Kidney (tissue), 13 donors: ENCODE measurements at regions not wholly inside any gene's neighbourhood (a gene's known extent, or its start where the extent isn't known, plus 50 kb on each side); places are given as distances from the start of the nearest gene placed in this dataset.
A peak's percentile ranks its signal among the peaks of the same experiment; 100 is the strongest.

ENCODE experiments used
- DNase-seq, 5 donors: peaks; one replicate each; pipeline ENCODE4 v3.0.0-alpha.2; 2013 to 2020
- FAIRE-seq: peaks from 2 replicates; lab custom pipeline; 2012; peaks lifted over from hg19 to GRCh38; lab: Jason Lieb, UNC
- H3K27ac ChIP-seq, 2 donors: one replicate each; pipeline ENCODE4 v1.7.0; 2013; ENCODE audit warnings: low read depth in 2 of 2, low read length in 2 of 2, inconsistent platforms in 1 of 2
- H3K27me3 ChIP-seq: one replicate; pipeline ENCODE4 v1.7.1; 2013; ENCODE audit warnings: low read length, inconsistent platforms; ENCODE audit not compliant: control insufficient read depth, insufficient read depth
- H3K36me3 ChIP-seq, 3 donors: one replicate each; pipeline versions ENCODE4 v1.7.0 to v1.7.1; 2013; ENCODE audit warnings: low read length in 3 of 3, control low read depth in 1 of 3, inconsistent platforms in 1 of 3; ENCODE audit not compliant: insufficient read depth in 3 of 3, control insufficient read depth in 2 of 3
- H3K4me1 ChIP-seq, 3 donors: one replicate each; pipeline versions ENCODE4 v1.7.0 to v1.7.1; 2013; ENCODE audit warnings: low read length in 3 of 3, inconsistent platforms in 1 of 3, low read depth in 1 of 3; ENCODE audit not compliant: control insufficient read depth in 2 of 3, insufficient read depth in 2 of 3
- H3K4me3 ChIP-seq, 3 donors: one replicate each; pipeline versions ENCODE4 v1.7.0 to v1.8.1; 2013; ENCODE audit warnings: low read length in 3 of 3, control low read depth in 1 of 3, inconsistent platforms in 1 of 3
- H3K9ac ChIP-seq, 3 donors: one replicate each; pipeline versions ENCODE4 v1.7.0 to v1.7.1; 2013; ENCODE audit warnings: low read length in 3 of 3, control low read depth in 1 of 3, inconsistent platforms in 1 of 3
- H3K9me3 ChIP-seq, 3 donors: one replicate each; pipeline versions ENCODE4 v1.7.0 to v1.7.1; 2013; ENCODE audit warnings: low read length in 3 of 3, control low read depth in 1 of 3, inconsistent platforms in 1 of 3; ENCODE audit not compliant: control insufficient read depth in 2 of 3, insufficient read depth in 1 of 3
- intact Hi-C: fragments of 100-400 bp; cut with DNase I; formaldehyde crosslinking; loops from one replicate; pipeline ENCODE4 v1.11.1; 2022
- TF ChIP-seq, protein P1 (sequence below): IDR thresholded peaks from 3 replicates; pipeline ENCODE4 v1.5.1; 2012; ENCODE audit warnings: mild to moderate bottlenecking, moderate library complexity, borderline replicate concordance; ENCODE audit not compliant: insufficient read depth; ENCODE audit errors: extremely low read depth
- donor health status: control.
- donor health status: control.
- donor health status: control.
- donor health status: control.
- donor health status: control.
- donor health status: DM: yes; HTN: yes; CAD: no.
- donor health status: Normal renal cell carcinoma (clear cell type).

- no peak overlapping the region for H3K4me3 ChIP-seq
- intact Hi-C loops = no loop called here
- DNase-seq (peak in 2 of 5 donors; percentile 4 to 31), FAIRE-seq (no peak)
- H3K27ac ChIP-seq = no peak overlapping the region
- no peaks in the 10 kb centered on the region for H3K9me3 ChIP-seq
- TF ChIP-seq, protein P1, sequence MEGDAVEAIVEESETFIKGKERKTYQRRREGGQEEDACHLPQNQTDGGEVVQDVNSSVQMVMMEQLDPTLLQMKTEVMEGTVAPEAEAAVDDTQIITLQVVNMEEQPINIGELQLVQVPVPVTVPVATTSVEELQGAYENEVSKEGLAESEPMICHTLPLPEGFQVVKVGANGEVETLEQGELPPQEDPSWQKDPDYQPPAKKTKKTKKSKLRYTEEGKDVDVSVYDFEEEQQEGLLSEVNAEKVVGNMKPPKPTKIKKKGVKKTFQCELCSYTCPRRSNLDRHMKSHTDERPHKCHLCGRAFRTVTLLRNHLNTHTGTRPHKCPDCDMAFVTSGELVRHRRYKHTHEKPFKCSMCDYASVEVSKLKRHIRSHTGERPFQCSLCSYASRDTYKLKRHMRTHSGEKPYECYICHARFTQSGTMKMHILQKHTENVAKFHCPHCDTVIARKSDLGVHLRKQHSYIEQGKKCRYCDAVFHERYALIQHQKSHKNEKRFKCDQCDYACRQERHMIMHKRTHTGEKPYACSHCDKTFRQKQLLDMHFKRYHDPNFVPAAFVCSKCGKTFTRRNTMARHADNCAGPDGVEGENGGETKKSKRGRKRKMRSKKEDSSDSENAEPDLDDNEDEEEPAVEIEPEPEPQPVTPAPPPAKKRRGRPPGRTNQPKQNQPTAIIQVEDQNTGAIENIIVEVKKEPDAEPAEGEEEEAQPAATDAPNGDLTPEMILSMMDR = no peak
- H3K36me3 ChIP-seq = no peaks in the 10 kb centered on the region
- H3K4me1 ChIP-seq = peaks cover 0 to 6% (median 2%) of the 10 kb centered on the region in 3 donors
- no peaks in the 10 kb centered on the region for H3K27me3 ChIP-seq
- H3K9ac ChIP-seq = no peak overlapping the region
Observed at GRCh38 chr6:168160506-168161370, 81.7 kb upstream of the FRMD1 start.

DNA sequence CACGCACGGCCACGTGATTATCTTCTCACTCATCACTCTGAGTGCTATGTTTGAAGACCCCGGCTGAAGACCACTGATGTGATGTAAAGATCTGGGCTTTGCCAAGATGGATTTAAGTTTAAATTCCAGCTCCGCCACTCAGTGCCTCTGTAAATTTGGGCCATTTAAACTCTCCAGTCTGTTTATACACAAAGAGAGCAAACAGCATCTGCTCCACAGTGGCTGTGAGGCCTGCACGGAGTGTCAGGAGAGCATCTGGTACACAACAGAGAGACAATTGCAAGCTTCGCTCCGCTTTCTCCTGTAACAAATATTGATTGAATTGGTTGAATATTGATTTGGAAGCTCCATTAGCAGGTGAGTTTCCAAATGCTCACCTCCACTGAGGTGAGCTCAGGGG is 80.5 kb upstream of the FRMD1 start:
- Histone ChIP-seq H3K27ac (no peak overlapping the region), H3K9me3 (no peaks in the 10 kb centered on the region), H3K4me1 (peaks cover 0 to 6% (median 2%) of the 10 kb centered on the region in 3 donors), H3K36me3 (no peaks in the 10 kb centered on the region), H3K4me3 (no peak overlapping the region), H3K9ac (no peak overlapping the region), H3K27me3 (no peaks in the 10 kb centered on the region)
- TF ChIP-seq, protein P1 = no peak
- intact Hi-C loops = no loop called here
- FAIRE-seq = no peak
- no peak for DNase-seq

GRCh38 chr6:168158980-168159349 is 80.0 kb upstream of the FRMD1 start:
- H3K4me1 ChIP-seq = peaks cover 0 to 6% (median 2%) of the 10 kb centered on the region in 3 donors
- H3K9ac ChIP-seq = no peak overlapping the region
- DNase-seq (peak in 2 of 5 donors; percentile 6 to 23), FAIRE-seq (no peak)
- no peaks in the 10 kb centered on the region for H3K9me3 ChIP-seq
- H3K4me3 ChIP-seq = no peak overlapping the region
- H3K27me3 ChIP-seq = no peaks in the 10 kb centered on the region
- intact Hi-C loops = no loop called here
- H3K36me3 ChIP-seq = no peaks in the 10 kb centered on the region
- TF ChIP-seq, protein P1 = no peak
- no peak overlapping the region for H3K27ac ChIP-seq
